ENCODE measurements at regions not wholly inside any gene's neighbourhood (a gene's known extent, or its start where the extent isn't known, plus 50 kb on each side); places are given as distances from the start of the nearest gene placed in this dataset.

DNA sequence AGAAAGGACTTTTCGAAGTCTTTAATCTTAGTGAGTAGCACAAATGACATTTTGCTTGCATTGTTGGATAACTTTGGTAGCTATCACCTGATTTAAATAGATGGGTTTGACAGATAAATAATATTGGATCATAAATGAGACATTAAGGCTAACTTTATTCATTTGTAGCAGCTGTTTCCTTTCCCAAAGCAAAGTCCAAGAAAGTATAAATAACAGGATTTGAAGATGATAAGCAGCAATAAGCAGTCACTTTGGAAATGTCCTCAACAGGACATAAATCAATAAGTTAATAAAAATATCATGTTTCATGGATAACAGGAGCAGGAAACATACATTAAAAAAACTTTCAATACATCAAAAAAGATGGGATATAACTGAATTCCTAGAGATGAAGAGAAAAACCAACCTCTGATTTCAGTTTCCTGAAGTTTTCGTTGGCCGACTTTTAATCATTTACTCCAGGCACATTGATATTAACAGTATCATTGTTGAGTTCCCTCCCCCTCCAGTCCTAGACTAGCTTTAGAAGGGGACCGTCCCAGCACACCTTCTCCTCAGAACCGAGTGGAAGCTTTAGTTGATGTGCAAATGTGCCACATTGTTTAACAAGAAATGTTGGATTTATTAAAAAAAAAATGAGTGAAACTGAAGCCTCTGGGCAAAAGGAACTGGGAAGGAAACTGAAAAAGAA, 169.9 kb upstream of the AGA start:
- intact Hi-C loops (cut with DNase I; ENCODE audit: low total_unique reads): no loop called here
- Histone ChIP-seq H3K9me3 (no peaks in the 10 kb centered on the region), H3K27ac (no peak overlapping the region), H3K27me3 (no peaks in the 10 kb centered on the region), H3K4me1 (no peaks in the 10 kb centered on the region), H3K36me3 (ENCODE audit: low read depth, missing control alignments) (no peaks in the 10 kb centered on the region), H3K4me3 (no peak overlapping the region)
- DNase-seq: no peak
- no peak for TF ChIP-seq POLR2A (IDR thresholded peaks at IDR 0.05)
- TF ChIP-seq CTCF (IDR thresholded peaks at IDR 0.05): no peak
- whole genome bisulfite sequencing, 2 donors: 58 to 70% methylated on average over 5 of the region's 5 CpGs

GRCh38 chr4:177612684-177613083, 170.4 kb upstream of the AGA start:
- TF ChIP-seq POLR2A (IDR thresholded peaks at IDR 0.05): no peak
- WGBS, 2 donors: 51 to 52% methylated on average over 2 of the region's 2 CpGs
- Histone ChIP-seq H3K4me1 (no peaks in the 10 kb centered on the region), H3K9me3 (no peaks in the 10 kb centered on the region), H3K36me3 (ENCODE audit: low read depth, missing control alignments) (no peaks in the 10 kb centered on the region), H3K27ac (no peak overlapping the region), H3K4me3 (no peak overlapping the region), H3K27me3 (no peaks in the 10 kb centered on the region)
- intact Hi-C loops (cut with DNase I; ENCODE audit: low total_unique reads): no loop called here
- no peak for DNase-seq

GRCh38 chr4:177632481-177632880, 190.2 kb upstream of the AGA start:
- Histone ChIP-seq H3K27ac (no peak overlapping the region), H3K4me3 (no peak overlapping the region), H3K9me3 (no peaks in the 10 kb centered on the region), H3K4me1 (no peaks in the 10 kb centered on the region), H3K27me3 (no peaks in the 10 kb centered on the region), H3K36me3 (ENCODE audit: low read depth, missing control alignments) (no peaks in the 10 kb centered on the region)
- intact Hi-C loops (cut with DNase I; ENCODE audit: low total_unique reads): no loop called here
- TF ChIP-seq POLR2A (IDR thresholded peaks at IDR 0.05) (no peak), CTCF (IDR thresholded peaks at IDR 0.05) (no peak)
- DNase-seq: no peak

GRCh38 chr4:177638871-177639270, 196.6 kb upstream of the AGA start:
- WGBS, 2 donors: 43 to 50% methylated on average over 2 of the region's 2 CpGs
- Histone ChIP-seq H3K9me3 (no peaks in the 10 kb centered on the region), H3K27me3 (no peaks in the 10 kb centered on the region), H3K27ac (no peak overlapping the region), H3K4me1 (no peaks in the 10 kb centered on the region), H3K36me3 (ENCODE audit: low read depth, missing control alignments) (no peaks in the 10 kb centered on the region), H3K4me3 (no peak overlapping the region)
- intact Hi-C loops (cut with DNase I; ENCODE audit: low total_unique reads): no loop called here
- no peak for DNase-seq
- TF ChIP-seq POLR2A (IDR thresholded peaks at IDR 0.05) (no peak), CTCF (IDR thresholded peaks at IDR 0.05) (no peak)

GRCh38 chr4:177640864-177641263, 198.6 kb upstream of the AGA start:
- intact Hi-C loops (cut with DNase I; ENCODE audit: low total_unique reads): no loop called here
- Histone ChIP-seq H3K27me3 (no peaks in the 10 kb centered on the region), H3K4me3 (no peak overlapping the region), H3K27ac (no peak overlapping the region), H3K9me3 (no peaks in the 10 kb centered on the region), H3K36me3 (ENCODE audit: low read depth, missing control alignments) (no peaks in the 10 kb centered on the region), H3K4me1 (no peaks in the 10 kb centered on the region)
- DNase-seq: no peak
- TF ChIP-seq CTCF (IDR thresholded peaks at IDR 0.05) (no peak), POLR2A (IDR thresholded peaks at IDR 0.05) (no peak)
- WGBS, 2 donors: 79 to 81% methylated on average over 4 of the region's 4 CpGs
